Spleen (tissue), 11 donors: ENCODE measurements at regions not wholly inside any gene's neighbourhood (a gene's known extent, or its start where the extent isn't known, plus 50 kb on each side); places are given as distances from the start of the nearest gene placed in this dataset.

Experiments used
- DNase-seq: peaks from one replicate; pipeline ENCODE4 v3.0.0-alpha.2; 2020
- H3K27ac ChIP-seq, 8 donors: fragments of 200-600 bp; sonication (generic) in 7 of 8; 1 replicate in 4 of 8; 2 replicates in 4 of 8; pipeline versions ENCODE4 v1.5.0 to v1.8.0; 2016 to 2021; ENCODE audit warnings: inconsistent platforms in 4 of 8, mild to moderate bottlenecking in 4 of 8, moderate library complexity in 1 of 8
- H3K27me3 ChIP-seq, 7 donors: fragments of 200-600 bp; sonication (generic) in 6 of 7; replicated peaks in 1 of 7; 1 replicate in 4 of 7; 2 replicates in 3 of 7; pipeline versions ENCODE4 v1.5.0 to v1.8.0; 2016 to 2021; ENCODE audit warnings: inconsistent platforms in 3 of 7, mild to moderate bottlenecking in 1 of 7
- H3K36me3 ChIP-seq, 6 donors: fragments of 200-600 bp; sonication (generic) in 5 of 6; 1 replicate in 4 of 6; 2 replicates in 2 of 6; pipeline versions ENCODE4 v1.5.0 to v1.8.0; 2016 to 2021; ENCODE audit warnings: inconsistent platforms in 2 of 6
- H3K4me1 ChIP-seq, 6 donors: fragments of 200-600 bp; sonication (generic) in 5 of 6; 1 replicate in 3 of 6; 2 replicates in 3 of 6; pipeline versions ENCODE4 v1.5.0 to v1.8.0; 2016 to 2021; ENCODE audit warnings: inconsistent platforms in 3 of 6
- H3K4me3 ChIP-seq, 8 donors: fragments of 200-600 bp; sonication (generic) in 7 of 8; 1 replicate in 4 of 8; 2 replicates in 4 of 8; pipeline versions ENCODE4 v1.5.0 to v1.8.0; 2016 to 2021; ENCODE audit warnings: inconsistent platforms in 4 of 8, mild to moderate bottlenecking in 4 of 8, moderate library complexity in 2 of 8
- H3K9me3 ChIP-seq, 8 donors: fragments of 200-600 bp; sonication (generic) in 7 of 8; 1 replicate in 4 of 8; 2 replicates in 4 of 8; pipeline versions ENCODE4 v1.5.0 to v1.8.0; 2016 to 2021; ENCODE audit warnings: inconsistent platforms in 4 of 8
- POLR2A ChIP-seq, 3 donors: fragments of 450-650 bp; IDR thresholded peaks; one replicate each; pipeline ENCODE4 v1.5.1; 2017; ENCODE audit warnings: antibody characterized with exemption in 3 of 3, mild to moderate bottlenecking in 1 of 3
- POLR2AphosphoS5 ChIP-seq, 3 donors: sonication (generic); formaldehyde crosslinking; IDR thresholded peaks; one replicate each; pipeline ENCODE4 v1.5.1; 2017; ENCODE audit warnings: antibody characterized with exemption in 3 of 3
- WGBS, 5 donors: extraction: QIAGEN DNeasy Blood & Tissue Kit in 3 of 5; methylation state at CpG; one replicate each; pipeline versions ENCODE4 v1.1.5 to v1.1.7; 2013 to 2018; 5-methylcytosine and 5-hydroxymethylcytosine counted together
- intact Hi-C: fragments of 100-400 bp; cut with DNase I; formaldehyde crosslinking; loops from one replicate; pipeline ENCODE4 v1.15.0; 2023; ENCODE audit warnings: low total_unique reads
- TF ChIP-seq, protein P1 (sequence below), 11 experiments: fragments of 200-600 bp in 7 of 11; fragments of 450-650 bp in 4 of 11; sonication (generic) in 4 of 11; IDR thresholded peaks in 8 of 11; conservative IDR thresholded peaks in 3 of 11; 1 replicate in 7 of 11; 2 replicates in 4 of 11; pipeline versions ENCODE4 v1.4.0 to v1.8.0; 2016 to 2021; ENCODE audit warnings: antibody characterized with exemption in 11 of 11, inconsistent platforms in 4 of 11, mild to moderate bottlenecking in 1 of 11
- donor health status: healthy with polysubstance abuse.
- donor health status: DM: no; HTN: no; CAD: no; lungs with moderate emphysema.
- donor health status: DM: no; HTN: no; CAD: no.
- donor health status: Bipolar disorder and iron deficiency.
- donor health status: healthy.
- donor health status: DM: no; HTN: no; CAD: no.
- donor health status: DM: yes; HTN: yes; CAD: no.

GRCh38 chr2:122167515-122167914 is 412.1 kb downstream of the TSN start:
- intact Hi-C loops = no loop called here
- whole genome bisulfite sequencing, 5 donors = 81 to 93% (median 88%) methylated on average over 8 of the region's 8 CpGs

GRCh38 chr2:122168799-122169198 is 413.3 kb downstream of the TSN start:
- no peak for DNase-seq
- no peaks in the 10 kb centered on the region for H3K9me3 ChIP-seq
- no peaks in the 10 kb centered on the region for H3K27me3 ChIP-seq
- H3K4me1 ChIP-seq = no peaks in the 10 kb centered on the region
- H3K27ac ChIP-seq = no peak overlapping the region
- TF ChIP-seq, protein P1, sequence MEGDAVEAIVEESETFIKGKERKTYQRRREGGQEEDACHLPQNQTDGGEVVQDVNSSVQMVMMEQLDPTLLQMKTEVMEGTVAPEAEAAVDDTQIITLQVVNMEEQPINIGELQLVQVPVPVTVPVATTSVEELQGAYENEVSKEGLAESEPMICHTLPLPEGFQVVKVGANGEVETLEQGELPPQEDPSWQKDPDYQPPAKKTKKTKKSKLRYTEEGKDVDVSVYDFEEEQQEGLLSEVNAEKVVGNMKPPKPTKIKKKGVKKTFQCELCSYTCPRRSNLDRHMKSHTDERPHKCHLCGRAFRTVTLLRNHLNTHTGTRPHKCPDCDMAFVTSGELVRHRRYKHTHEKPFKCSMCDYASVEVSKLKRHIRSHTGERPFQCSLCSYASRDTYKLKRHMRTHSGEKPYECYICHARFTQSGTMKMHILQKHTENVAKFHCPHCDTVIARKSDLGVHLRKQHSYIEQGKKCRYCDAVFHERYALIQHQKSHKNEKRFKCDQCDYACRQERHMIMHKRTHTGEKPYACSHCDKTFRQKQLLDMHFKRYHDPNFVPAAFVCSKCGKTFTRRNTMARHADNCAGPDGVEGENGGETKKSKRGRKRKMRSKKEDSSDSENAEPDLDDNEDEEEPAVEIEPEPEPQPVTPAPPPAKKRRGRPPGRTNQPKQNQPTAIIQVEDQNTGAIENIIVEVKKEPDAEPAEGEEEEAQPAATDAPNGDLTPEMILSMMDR (IDR thresholded peaks at IDR 0.05 in 8 of 11, conservative IDR thresholded peaks at IDR 0.05 in 3 of 11) = no peak
- no peak for TF ChIP-seq POLR2AphosphoS5 (IDR thresholded peaks at IDR 0.05)
- no peak for TF ChIP-seq POLR2A (IDR thresholded peaks at IDR 0.05)
- no peak overlapping the region for H3K4me3 ChIP-seq
- 77 to 92% (median 86%) methylated on average over 3 of the region's 3 CpGs for WGBS, 5 donors
- intact Hi-C loops = no loop called here
- H3K36me3 ChIP-seq = no peaks in the 10 kb centered on the region

More at GRCh38 chr2:122167515-122167914, 412.1 kb downstream of the TSN start:
- Histone ChIP-seq H3K27ac (no peak overlapping the region), H3K36me3 (no peaks in the 10 kb centered on the region), H3K4me1 (no peaks in the 10 kb centered on the region), H3K27me3 (no peaks in the 10 kb centered on the region), H3K4me3 (no peak overlapping the region), H3K9me3 (no peaks in the 10 kb centered on the region)
- DNase-seq = no peak
- TF ChIP-seq POLR2A (IDR thresholded peaks at IDR 0.05) (no peak), POLR2AphosphoS5 (IDR thresholded peaks at IDR 0.05) (no peak)
- TF ChIP-seq, protein P1 (IDR thresholded peaks at IDR 0.05 in 8 of 11, conservative IDR thresholded peaks at IDR 0.05 in 3 of 11) = no peak

GRCh38 chr2:122172812-122173211 is 417.4 kb downstream of the TSN start:
- Histone ChIP-seq H3K36me3 (no peaks in the 10 kb centered on the region), H3K27me3 (no peaks in the 10 kb centered on the region), H3K4me3 (no peak overlapping the region), H3K4me1 (no peaks in the 10 kb centered on the region), H3K27ac (no peak overlapping the region), H3K9me3 (no peaks in the 10 kb centered on the region)
- no peak for DNase-seq
- 90 to 95% (median 92%) methylated on average over 2 of the region's 2 CpGs for WGBS, 5 donors
- TF ChIP-seq, protein P1 (IDR thresholded peaks at IDR 0.05 in 8 of 11, conservative IDR thresholded peaks at IDR 0.05 in 3 of 11) = no peak
- TF ChIP-seq POLR2AphosphoS5 (IDR thresholded peaks at IDR 0.05) = no peak
- no peak for TF ChIP-seq POLR2A (IDR thresholded peaks at IDR 0.05)
- intact Hi-C loops = no loop called here

- no peak overlapping the region for H3K4me3 ChIP-seq
- 85 to 92% (median 89%) methylated on average over 6 of the region's 6 CpGs for WGBS, 5 donors
- H3K4me1 ChIP-seq = no peaks in the 10 kb centered on the region
- H3K27ac ChIP-seq = no peak overlapping the region
- H3K9me3 ChIP-seq = peaks cover 0 to 3% (median 0%) of the 10 kb centered on the region in 8 donors
- DNase-seq = no peak
- intact Hi-C loops = no loop called here
- TF ChIP-seq POLR2AphosphoS5 (IDR thresholded peaks at IDR 0.05) (no peak), POLR2A (IDR thresholded peaks at IDR 0.05) (no peak)
- TF ChIP-seq, protein P1 (IDR thresholded peaks at IDR 0.05 in 8 of 11, conservative IDR thresholded peaks at IDR 0.05 in 3 of 11) = no peak
- no peaks in the 10 kb centered on the region for H3K36me3 ChIP-seq
- no peaks in the 10 kb centered on the region for H3K27me3 ChIP-seq
These were observed 418.6 kb downstream of the TSN start for GRCh38 chr2:122174061-122174460.
